IPS DF 6.9 (cell line): ENCODE measurements at regions not wholly inside any gene's neighbourhood (a gene's known extent, or its start where the extent isn't known, plus 50 kb on each side); places are given as distances from the start of the nearest gene placed in this dataset.
"Not testable (repeated sequence)": the region's sequence is repeated elsewhere in the genome, so short reads cannot be mapped to it uniquely, and the experiment has no call there.

ENCODE experiments used
- DNase-seq: peaks from one replicate; pipeline ENCODE4 v3.0.0-alpha.2; 2013; ENCODE audit warnings: low read depth, low spot score
- H3K27ac ChIP-seq: one replicate; pipeline ENCODE4 v1.5.1; 2013; ENCODE audit warnings: low read length, control low read depth
- H3K27me3 ChIP-seq: 2 replicates; pipeline ENCODE4 v1.6.1; 2013; ENCODE audit warnings: mild to moderate bottlenecking, low read length; ENCODE audit not compliant: control insufficient read depth, insufficient read depth
- H3K36me3 ChIP-seq: 2 replicates; pipeline ENCODE4 v1.6.1; 2013; ENCODE audit warnings: low read length; ENCODE audit not compliant: control insufficient read depth, insufficient read depth
- H3K4me1 ChIP-seq: 2 replicates; pipeline ENCODE4 v1.6.1; 2013; ENCODE audit warnings: low read length; ENCODE audit not compliant: control insufficient read depth, insufficient read depth
- H3K4me3 ChIP-seq: 2 replicates; pipeline ENCODE4 v1.5.1; 2013; ENCODE audit warnings: mild to moderate bottlenecking, low read length
- H3K9me3 ChIP-seq: 2 replicates; pipeline ENCODE4 v1.6.1; 2013; ENCODE audit warnings: low read length, inconsistent platforms; ENCODE audit not compliant: control insufficient read depth, insufficient read depth
- WGBS: extraction: QIAGEN DNeasy Blood & Tissue Kit; methylation state at CpG from one replicate; pipeline ENCODE4 v1.1.7; 2013; ENCODE audit warnings: mixed read lengths, missing lambda C conversion rate; ENCODE audit not compliant: insufficient read length, insufficient coverage; 5-methylcytosine and 5-hydroxymethylcytosine counted together

DNA sequence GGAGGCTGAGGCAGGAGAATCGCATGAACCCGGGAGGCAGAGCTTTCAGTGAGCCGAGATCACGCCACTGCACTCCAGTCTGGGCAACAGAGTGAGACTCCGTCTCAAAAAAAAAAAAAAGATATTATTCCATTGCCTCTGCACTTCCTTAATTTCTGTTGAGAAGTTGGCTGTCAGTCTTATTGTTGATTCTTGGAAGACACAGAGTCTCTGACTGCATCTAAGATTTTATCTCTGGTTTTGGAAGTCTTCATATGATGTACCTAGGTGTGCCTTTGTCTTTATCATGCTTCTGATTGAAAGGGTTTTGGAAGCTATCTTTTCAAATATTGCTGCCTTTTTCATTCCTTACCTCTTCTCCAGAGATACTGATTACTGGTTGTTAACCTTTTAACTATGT lies 160.4 kb downstream of the NPIPB11 start:
- WGBS: no CpG with 5 or more reads among the region's 5 CpGs
- not testable (repeated sequence) for H3K4me1 ChIP-seq, H3K4me3 ChIP-seq, H3K9me3 ChIP-seq, H3K27ac ChIP-seq, H3K36me3 ChIP-seq, DNase-seq, H3K27me3 ChIP-seq

DNA sequence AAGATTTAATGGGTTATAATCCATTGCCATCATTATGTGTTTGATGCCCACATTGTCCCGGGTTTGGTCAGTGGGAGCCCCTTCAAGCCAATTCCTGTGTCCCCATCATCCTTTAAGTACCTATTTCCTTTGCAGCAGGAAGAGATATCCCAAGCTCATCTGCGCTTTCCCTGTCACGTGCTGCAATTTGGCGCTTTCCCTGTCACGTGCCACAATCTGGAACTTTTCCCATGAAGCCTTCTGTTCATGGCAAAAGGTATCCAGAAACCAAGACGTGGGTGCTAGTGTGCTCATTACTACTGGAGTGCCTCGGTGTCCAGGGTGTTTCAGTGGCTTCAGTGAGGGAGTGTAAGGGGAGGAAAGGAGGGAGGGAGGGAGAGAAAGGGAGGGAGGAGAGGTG lies 168.5 kb downstream of the NPIPB11 start:
- Histone ChIP-seq H3K4me1 (no peaks in the 10 kb centered on the region), H3K27me3 (no peaks in the 10 kb centered on the region), H3K27ac (no peak overlapping the region), H3K36me3 (no peaks in the 10 kb centered on the region), H3K9me3 (no peaks in the 10 kb centered on the region), H3K4me3 (no peak overlapping the region)
- WGBS: no CpG with 5 or more reads among the region's 7 CpGs
- DNase-seq: no peak

DNA sequence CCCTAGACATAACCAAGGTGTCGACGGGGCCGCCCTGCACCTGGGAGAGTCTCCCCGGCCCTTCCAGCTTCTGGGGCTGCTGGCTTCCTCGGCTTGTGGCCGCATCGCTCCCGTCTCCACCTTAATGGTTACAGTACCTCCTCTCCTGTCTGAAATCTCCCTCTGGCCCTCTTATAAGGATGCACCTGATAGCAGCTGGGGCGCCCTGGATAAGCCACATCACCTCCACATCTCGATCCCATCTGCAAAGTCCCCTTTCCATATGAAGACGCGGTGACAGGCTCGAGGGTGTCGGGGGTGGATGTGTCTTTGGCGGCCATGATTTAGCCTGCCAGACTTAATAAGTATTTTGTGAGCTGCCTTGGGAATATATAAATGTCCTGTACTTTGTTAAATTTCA lies 169.0 kb downstream of the NPIPB11 start:
- not testable (repeated sequence) for H3K4me3 ChIP-seq, H3K4me1 ChIP-seq, DNase-seq, H3K36me3 ChIP-seq, H3K27ac ChIP-seq, H3K9me3 ChIP-seq, H3K27me3 ChIP-seq
- no CpG with 5 or more reads among the region's 15 CpGs for WGBS

DNA sequence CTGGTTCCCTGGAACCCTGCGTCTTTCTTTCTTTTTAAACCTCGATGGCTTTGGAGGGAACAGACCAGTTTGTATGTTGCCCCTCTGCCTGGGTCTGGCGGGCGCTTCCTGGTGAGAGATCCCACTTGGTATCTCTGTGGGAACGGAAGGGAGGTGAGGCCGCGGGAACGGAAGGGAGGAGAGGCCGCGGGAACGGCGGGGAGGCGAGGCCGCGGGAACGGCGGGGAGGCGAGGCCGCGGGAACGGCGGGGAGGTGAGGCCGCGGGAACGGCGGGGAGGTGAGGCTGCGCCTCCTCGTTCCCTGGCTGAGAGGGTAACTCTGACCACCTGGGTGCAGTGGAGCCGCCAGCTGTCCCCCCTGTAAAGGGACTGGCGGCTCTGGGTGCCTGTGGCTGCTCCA lies 169.5 kb downstream of the NPIPB11 start:
- not testable (repeated sequence) for H3K9me3 ChIP-seq, DNase-seq, H3K27ac ChIP-seq, H3K36me3 ChIP-seq, H3K27me3 ChIP-seq, H3K4me3 ChIP-seq, H3K4me1 ChIP-seq
- no CpG with 5 or more reads among the region's 30 CpGs for WGBS

DNA sequence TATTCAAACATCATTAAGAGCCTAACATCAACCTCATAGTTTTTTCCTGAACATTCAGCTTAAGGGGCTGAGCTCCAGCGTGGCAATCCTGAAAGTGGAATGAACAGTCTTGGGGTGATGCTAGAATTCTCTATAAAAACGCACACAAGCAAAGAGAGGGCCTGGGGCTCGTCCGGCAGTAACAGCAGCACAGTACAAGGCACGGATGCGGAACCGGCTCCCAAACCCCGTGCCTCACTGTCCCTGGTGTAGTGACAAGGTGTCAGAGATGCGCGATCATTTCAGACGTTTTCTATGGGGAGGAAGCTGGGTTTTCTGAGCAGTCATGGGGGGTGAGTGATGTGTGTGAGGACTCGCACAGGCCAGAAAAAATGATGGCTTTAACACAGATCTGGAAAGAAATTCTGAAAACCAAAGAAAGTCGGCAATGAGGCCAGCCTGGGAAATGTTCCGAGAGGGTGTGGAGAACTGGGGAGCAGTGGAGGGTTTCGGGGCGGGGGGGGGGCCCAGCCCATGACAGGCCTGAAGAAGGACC lies 170.6 kb downstream of the NPIPB11 start:
- not testable (repeated sequence) for H3K27ac ChIP-seq, DNase-seq, H3K4me3 ChIP-seq, H3K9me3 ChIP-seq, H3K27me3 ChIP-seq, H3K36me3 ChIP-seq, H3K4me1 ChIP-seq
- WGBS: no CpG with 5 or more reads among the region's 16 CpGs

DNA sequence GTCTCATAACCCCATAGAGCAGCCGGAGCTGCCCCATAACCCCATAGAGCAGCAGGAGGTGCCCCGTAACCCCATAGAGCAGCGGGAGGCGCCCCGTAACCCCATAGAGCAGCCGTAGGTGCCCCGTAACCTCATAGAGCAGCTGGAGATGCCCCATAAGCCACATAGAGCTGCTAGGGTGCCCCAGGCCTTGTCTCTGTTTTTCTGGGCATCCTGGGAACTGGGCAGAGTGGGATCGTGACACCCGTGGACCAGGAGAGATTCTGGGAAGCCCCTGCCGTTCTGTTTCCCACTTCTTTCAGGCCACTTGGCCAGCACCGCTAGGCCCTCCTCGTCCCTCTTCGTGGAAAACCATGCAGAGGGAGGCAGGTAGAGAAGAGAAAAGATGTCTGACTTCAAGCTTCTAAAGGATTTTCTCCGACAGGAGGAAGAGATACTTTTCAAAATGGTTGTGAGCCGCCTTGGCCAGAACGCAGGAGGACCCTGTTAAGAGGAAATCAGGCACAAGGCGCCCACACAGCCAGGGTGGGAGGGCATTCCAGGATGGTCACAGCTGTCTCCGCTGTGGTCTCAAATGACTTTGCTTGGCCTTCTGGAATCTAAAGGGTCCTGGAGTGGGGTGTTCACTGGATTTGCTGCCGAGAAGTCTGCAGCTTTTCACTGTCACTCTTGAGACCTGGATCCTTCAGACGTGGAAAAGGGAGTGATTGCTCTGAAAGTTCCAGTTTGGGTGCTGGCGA lies 171.8 kb downstream of the NPIPB11 start:
- DNase-seq, H3K27me3 ChIP-seq, H3K9me3 ChIP-seq, H3K27ac ChIP-seq, H3K36me3 ChIP-seq, H3K4me3 ChIP-seq, H3K4me1 ChIP-seq: not testable (repeated sequence)
- WGBS: no CpG with 5 or more reads among the region's 21 CpGs

DNA sequence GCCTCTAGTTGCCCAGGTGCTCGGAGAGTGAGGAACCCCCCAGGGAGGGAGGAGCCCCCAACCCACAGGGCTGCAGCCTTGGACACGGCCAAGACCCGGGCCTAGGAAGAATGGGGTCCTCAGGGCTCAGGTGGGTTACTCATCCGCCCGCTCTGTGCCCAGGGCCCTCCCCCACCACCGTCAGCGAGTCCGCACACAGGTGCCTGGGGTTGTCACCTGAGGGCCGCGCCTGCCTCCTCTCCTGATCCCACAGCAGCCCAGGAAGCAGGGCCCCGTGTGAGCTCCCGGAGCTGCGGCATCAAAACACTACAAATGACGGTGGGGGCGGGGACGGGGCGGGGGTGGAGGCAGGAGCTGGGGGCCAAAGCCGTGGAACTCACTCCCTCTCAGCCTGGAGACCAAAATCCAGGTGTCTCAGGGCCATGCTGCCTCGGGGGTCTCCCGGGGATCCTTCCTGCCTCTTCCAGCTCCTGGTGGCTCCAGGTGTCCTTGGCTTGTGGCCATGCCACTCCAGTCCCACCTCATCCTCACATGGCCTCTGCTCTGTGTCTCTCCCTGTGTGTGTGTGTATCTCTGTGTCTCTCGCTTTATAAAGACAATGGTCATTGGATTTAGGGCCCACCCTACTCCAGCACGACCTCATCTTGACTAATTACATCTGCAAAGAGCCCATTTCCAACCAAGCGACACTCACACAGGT lies 172.7 kb downstream of the NPIPB11 start:
- H3K9me3 ChIP-seq, H3K36me3 ChIP-seq, H3K4me3 ChIP-seq, DNase-seq, H3K27ac ChIP-seq, H3K4me1 ChIP-seq, H3K27me3 ChIP-seq: not testable (repeated sequence)
- WGBS: no CpG with 5 or more reads among the region's 23 CpGs

DNA sequence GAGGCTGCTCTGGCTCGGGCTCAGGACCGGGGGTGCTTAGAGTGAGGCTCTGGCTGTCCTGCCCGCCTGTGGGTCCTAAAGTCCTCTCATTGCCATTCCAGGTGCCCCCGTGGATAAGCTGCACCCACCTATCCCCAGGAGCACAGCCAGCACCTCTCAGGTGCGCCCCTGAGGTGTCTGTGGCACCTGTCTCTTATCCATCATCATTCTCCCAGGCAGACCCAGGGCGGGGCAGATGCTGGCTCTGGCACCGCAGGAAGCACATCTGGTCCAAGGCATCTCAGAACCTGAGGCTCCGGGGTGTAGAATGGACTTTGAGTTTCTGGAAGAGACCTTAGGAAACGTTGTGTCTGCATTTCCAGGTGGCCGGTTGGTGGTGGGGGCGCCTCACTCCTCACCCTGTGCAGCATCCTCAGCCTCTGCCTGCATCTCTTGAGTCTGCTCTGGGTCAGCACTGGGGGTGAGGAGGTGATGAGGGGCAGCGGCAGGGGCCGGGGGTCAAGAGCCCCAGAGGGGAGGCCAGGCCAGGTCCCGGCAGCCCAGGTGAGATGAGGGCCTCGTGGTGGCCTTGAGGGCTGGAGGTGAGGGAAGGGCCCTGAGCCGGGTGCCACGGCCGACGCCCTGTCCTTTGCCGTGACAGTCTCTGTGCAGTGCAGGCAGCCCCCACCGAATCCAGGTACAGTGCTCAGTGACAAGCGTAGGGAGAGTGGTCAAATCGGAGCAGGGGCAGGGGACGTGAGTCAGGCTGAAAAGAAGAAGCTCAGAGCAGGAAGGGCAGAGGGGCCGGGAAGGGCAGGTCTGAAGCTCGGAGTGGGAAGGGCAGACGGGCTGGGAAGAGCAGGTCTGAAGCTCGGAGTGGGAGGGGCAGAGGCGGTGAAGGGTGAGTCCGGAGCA lies 173.5 kb downstream of the NPIPB11 start:
- Histone ChIP-seq H3K27ac (no peak overlapping the region), H3K9me3 (no peaks in the 10 kb centered on the region), H3K4me3 (no peak overlapping the region), H3K27me3 (no peaks in the 10 kb centered on the region), H3K4me1 (no peaks in the 10 kb centered on the region), H3K36me3 (no peaks in the 10 kb centered on the region)
- DNase-seq: no peak
- no CpG with 5 or more reads among the region's 30 CpGs for WGBS

DNA sequence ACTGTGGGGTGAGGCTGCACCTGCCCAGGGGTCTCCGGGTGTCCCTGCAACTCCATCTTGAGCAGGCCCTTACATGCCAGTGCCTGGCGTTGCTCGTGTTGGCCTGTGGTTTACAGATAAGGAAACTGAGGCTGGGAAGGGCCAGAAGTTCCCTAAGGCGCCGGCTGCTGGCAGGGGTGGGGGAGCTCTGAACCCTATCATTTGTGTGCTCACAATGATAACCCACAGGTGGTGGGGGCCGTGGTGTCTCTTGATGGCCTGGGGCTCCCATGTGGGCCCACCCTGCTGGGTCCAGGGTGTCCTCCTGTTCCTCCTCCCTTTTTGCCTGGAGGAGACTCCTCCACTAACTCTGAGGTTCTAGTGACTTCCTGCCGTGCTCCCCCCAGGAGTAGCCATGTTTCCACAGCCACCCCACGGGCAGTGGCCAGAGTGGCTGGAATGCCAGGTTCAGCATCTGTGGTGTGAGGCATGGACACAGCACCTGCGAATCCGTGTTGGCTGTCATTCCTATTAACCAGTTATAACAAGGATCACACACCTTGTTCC lies 174.3 kb downstream of the NPIPB11 start:
- H3K36me3 ChIP-seq, H3K9me3 ChIP-seq, DNase-seq, H3K4me3 ChIP-seq, H3K27me3 ChIP-seq, H3K4me1 ChIP-seq, H3K27ac ChIP-seq: not testable (repeated sequence)
- WGBS: no CpG with 5 or more reads among the region's 10 CpGs

DNA sequence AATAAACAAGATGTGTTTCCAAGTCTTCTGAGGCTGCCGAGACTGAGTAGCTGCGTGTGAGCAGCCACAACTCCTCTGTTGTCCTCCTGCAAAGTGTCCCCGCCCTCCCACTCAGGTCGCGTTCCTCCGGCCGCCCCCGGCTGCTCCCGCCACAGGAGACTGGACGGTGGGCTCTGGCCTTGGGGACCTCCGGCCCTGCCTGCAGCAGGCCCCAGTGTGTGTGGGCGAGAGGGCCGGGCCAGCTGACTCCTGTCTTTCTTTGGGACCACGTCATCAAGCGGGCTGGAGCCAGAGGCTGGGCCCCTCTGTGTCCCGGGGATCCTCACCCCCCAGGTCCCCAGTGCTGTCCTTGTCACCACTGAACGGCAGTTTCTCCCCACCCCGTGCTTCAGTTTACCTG lies 175.3 kb downstream of the NPIPB11 start:
- Histone ChIP-seq H3K36me3 (no peaks in the 10 kb centered on the region), H3K27me3 (no peaks in the 10 kb centered on the region), H3K4me3 (no peak overlapping the region), H3K9me3 (no peaks in the 10 kb centered on the region), H3K4me1 (no peaks in the 10 kb centered on the region), H3K27ac (no peak overlapping the region)
- DNase-seq: no peak
- no CpG with 5 or more reads among the region's 18 CpGs for WGBS
